Activated T-helper 1 cell treated with anti-CD3 and anti-CD28 coated beads, Interleukin-2, amount 50 U/mL, for 16 hours (primary cell): ENCODE measurements at regions not wholly inside any gene's neighbourhood (a gene's known extent, or its start where the extent isn't known, plus 50 kb on each side); places are given as distances from the start of the nearest gene placed in this dataset.

Experiments used
- DNase-seq, 2 donors: peaks; one replicate each; pipeline ENCODE4 v3.0.0-alpha.2; 2020; ENCODE audit warnings: low read depth in 1 of 2, low spot score in 1 of 2

DNA sequence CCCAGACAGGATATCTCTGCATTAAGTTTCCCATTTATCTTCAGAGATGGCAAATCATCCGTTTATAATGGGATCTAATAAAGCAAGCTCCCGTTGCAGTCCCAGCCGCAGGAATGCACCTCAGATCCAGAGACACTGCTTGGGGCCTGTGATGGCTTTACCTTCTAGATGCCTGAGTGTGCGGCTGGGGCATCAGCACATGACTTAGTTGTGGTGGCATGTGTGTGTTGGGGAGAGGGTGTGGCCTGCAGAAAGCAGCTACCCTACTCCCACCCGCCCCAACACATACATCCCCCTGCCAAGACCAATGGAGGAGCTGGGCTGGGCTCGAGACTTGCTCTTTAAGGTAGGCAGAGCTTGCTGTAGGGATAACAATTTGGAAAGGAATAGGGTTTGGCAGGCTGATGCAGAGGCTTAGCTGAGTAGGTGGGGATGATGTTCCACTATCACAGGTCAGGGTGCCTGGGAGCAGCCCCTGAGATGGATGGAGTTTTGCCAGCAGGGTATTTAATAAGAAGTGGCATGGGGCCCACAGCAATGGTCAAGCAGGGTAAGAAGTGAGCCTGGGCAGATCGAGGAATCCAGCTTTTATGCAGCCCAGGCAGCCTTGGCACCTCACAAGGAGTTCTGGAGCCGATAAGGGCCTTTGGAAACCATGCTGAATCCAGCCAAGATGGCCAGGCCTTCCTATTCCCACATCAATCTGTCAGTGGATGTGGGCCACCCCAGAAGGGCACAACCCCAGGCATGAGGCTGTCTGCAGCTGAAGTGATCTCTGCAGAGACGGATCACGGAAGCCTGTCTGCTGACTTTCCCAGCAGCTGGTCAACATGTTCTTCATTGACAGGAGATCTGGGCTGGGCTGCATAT, 601.3 kb downstream of the BUD13 start:
- no peak for DNase-seq

DNA sequence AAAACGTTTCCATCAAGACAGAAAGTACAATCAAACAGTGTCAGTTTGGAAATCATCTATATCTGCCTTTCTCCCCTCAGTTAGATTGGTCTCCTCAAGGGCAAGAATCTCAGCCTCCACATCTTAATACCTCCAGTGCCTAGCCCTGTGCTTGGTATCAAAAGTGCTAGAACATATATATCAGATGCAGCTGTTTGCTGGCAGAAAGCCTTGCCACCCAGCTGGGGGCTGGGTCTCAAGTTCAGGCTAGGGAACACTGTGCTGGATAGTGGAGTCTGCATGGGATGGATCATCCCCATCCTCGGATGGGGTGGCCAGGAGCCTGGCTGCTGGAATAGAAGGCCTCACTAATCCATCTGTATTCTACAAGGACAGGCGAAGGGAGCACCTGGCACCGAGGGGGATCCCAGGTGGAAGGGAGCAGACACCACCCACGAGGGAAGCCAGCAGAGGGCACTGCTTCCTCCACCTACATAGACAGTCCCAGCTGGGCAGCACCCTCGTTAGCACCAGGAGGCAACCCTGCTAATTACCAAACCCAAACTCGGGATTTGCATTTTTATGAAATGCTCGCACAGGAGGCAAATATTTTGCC, 602.2 kb downstream of the BUD13 start:
- DNase-seq, result no peak

DNA sequence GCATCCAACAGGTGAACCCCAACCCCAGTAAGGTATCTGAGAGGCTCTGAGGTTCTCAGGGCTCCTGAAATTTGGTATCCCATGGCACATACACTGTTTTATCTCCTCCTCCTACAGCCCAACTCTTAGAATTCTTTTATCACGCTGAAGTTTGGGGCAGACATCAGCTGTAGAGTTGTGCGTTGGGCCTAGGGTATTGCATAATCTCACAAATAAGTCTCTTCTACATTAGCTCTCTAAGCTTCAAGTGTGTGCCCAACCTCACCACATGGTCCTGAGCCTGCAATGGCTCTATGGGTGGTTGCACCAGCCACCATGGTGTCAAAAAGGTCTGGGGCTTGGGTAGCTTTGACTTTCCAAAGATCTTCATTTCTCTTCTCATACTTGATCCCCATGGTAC, 603.0 kb downstream of the BUD13 start:
- no peak for DNase-seq

DNA sequence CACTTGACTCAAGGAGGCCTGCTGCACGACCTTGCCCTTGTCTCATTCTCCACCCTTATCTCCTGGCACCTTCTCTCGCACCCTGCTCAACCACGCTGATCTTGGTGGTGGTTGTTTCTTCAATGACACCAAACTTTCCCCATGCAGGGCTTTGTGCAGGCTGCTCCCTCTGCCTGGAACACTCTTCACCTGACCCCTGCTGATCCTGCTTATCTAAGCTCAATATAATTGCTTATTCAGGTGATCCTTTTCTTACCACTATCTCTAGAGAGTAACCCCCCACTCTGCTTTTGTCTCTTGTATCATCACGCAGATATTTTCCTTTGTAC, 604.4 kb downstream of the BUD13 start:
- DNase-seq, result no peak

DNA sequence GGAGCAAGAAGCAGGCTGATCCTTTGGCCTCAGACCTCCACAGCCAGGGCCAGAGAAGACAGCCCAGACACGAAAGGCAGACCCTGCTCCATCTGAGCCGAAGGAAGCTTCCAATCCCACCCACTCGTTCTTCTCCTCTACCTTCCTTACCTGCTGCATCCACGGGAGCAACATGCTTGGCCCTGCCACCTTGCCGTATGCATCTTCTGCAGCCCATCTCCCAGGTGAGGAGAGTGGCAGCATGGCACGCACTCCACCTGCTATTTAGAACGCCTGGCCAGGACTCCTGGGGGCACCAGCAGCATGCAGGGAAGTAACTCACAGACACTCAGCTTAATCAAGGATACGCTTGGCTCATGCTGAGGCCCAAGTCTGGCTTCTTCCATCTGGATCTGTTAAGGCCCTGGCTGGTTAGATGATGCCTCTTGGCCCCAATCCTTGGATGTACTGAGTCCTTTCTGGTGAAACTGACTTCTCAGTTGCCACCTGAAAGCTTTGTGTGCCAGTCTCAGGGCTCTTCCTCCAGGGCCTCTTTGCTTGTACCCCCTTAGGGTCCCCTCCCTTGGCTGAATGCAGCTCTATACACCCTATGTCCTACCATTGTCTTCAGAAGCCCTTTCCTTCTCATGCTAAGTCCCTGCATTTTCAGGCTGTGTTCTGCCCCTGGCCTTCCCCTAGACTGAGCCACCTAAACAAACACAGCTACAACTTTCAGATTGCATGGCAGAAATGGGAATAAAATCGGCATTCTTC, 604.9 kb downstream of the BUD13 start:
- no peak for DNase-seq

DNA sequence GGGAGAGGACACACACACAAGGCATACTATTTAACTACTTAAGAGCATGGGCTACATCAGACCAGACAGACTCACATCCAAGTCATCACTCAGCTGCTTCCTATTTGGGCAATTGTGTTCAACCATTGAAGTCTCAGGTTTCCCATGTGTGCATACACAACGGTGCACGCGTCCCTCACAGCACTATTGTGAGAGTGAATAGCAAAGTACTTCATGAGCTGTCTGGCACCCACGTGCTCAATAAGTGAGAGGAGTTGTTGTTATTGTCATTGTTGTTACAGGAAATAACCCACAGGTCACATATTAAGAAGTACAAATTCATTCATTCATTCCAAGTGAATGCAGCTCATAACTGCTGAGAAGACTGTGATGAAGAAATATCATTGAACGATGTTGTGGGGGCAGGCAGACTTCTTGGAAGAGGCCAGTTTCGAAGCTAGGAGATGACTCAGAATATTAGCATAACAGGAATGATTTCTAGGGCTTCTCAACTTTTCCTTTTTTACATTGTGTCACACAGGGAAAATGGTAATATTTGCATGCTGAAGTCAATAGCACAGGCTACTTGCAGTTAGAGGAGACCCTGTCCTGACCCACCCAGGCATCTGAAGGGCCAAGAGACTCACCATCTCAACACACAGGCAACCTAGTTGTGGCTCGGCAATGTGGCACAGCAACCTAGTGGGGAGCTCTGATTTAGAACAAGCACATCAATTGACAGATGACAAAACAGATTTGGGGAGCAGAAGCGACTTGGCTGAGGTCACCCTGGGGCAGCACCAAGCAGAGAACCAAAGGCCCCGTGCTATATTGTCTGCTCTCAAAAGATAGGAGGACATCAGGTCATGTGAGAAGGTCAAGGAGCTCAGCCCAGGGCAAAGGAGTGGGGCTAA, 606.0 kb downstream of the BUD13 start:
- no peak for DNase-seq

DNA sequence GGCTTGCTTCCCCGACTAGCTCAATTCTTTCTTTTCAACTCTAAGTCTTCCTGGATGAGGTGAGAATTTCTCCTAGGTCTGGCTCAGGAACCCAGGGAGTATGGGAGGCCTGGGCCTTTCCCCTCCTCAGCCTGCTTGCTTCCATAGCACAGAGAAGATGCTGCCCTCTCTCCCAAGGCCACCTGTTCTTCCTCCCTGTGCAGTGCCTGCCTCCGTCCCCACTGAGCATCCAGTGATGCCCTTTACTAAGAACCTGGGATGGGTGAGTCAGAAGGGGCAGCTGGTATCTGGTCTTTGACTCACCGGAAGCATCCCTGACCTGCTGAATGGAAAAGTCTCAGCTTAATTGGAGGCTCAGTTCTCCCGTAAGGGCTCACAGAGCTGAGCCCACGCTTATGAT, 607.9 kb downstream of the BUD13 start:
- no peak for DNase-seq

DNA sequence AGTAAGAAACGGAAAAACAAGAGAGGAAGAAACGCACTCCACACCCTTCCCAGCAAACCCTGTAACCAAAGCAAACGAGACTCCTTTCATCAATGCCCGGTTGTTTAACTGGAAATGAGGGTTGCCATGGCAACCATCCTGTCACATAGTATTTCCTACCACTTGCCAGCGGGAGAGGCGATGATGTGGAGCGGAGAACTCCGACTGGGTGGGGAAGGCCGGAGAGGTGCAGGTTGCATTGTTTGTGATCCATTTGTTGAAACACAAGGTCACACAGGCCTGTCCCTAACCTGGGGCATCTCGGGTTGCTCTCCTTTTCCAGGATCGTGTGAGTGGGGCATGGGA, 609.9 kb downstream of the BUD13 start:
- no peak for DNase-seq

DNA sequence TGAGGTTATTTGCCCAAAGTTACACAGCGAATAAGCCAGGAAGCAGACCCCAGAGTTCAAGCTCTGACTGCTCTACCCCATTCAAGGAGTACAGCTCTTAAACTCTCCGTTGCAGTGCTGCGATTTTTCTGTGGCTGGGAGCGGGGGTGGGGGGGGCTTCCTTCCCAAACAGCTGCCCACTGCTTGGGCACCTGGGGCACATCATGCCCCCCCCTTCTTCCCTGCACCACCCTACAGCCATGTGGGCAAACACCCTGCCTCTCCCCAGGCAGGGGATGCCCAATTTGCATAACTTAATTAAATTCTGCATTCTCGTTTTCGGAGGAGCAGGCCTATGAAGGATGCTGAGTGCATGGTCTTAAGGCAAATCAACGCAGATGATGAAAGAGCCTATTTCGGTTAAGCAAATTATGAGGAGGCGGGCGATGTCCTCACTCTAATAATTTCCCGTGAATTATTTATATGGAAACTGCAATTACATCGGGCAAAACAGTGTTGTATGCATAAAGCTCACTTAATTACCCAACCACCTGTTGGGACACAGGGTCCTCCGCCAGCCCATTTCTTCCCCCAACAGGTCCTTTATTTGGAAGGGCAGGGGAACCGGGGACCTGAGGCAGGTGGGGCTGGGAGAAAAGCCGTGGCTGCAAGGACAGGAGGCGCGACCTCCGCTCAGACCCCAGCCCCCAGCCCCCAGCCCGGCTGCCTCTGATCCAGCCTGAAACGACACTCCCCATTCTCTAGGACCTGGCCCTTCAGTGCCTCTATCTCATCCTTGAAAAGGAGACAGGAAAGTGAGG, 610.5 kb downstream of the BUD13 start:
- DNase-seq, result no peak

DNA sequence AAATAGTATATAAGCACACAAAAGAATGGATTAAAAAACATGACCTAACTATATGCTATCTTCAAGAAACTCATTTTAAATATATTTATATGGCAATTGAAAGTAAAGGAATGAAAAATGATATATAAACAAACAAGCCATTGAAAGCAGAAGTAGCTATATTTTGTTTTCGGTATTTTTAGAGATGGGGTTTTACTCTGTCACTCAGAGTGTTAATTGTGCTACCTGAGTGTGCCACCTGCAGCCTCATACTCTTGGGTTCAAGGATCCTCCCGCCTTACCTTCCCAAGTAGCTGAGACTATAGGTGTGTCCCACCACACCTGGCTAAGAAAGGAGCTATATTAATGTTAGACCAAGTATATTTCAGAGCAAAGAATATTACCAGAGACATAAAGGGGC, 624.1 kb downstream of the BUD13 start:
- DNase-seq, result no peak

DNA sequence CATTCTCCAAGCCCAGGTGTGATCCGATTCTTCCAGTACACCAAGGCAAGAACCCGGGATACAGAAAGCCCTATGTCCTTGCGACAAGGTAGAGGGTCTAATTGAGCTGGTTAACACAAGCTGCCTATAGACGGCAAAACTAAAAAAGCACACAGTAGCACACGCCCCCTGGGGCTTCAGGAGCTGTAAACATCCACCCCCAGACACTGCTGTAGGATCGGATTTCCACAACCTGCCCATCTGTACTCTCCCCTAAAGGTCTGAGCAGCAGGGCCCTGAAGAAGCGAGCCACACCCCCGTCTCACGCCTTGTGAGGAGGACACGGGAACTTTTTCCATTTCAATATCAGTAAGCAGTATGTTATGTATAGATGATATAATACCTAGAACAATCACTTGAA, 624.7 kb downstream of the BUD13 start:
- DNase-seq, result no peak

DNA sequence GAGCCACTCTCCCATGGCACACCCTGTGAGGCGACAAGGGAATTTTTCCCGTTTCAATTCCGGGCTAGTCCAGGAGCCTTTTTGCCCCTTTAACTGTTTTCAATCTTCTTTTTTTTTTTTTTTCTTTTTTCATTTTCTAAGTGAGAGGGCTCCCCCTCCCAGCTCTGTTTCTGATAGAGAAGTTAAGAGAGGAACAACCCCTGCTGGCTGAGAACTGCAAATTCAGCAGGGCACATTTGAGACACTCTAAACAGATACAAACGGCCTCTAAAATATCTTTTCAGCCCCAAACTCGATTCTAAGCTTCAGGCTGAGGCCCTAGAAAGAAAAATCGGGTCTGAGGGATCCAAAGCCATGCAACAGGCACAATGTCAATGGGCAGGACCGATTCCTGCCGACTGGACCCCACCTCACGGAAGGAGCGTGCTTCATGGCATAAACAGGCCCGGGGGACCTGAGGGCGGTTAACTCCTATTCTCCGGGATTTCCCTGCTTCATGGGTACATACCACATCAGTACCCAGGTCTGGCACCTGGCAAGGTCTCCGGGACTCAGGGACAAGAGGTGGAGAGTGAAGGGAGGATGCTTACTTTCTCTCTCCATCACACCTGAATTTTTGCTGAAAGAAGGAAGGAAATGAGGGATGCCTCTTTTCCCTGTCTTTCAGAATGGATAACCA, 627.5 kb downstream of the BUD13 start:
- DNase-seq, result no peak

DNA sequence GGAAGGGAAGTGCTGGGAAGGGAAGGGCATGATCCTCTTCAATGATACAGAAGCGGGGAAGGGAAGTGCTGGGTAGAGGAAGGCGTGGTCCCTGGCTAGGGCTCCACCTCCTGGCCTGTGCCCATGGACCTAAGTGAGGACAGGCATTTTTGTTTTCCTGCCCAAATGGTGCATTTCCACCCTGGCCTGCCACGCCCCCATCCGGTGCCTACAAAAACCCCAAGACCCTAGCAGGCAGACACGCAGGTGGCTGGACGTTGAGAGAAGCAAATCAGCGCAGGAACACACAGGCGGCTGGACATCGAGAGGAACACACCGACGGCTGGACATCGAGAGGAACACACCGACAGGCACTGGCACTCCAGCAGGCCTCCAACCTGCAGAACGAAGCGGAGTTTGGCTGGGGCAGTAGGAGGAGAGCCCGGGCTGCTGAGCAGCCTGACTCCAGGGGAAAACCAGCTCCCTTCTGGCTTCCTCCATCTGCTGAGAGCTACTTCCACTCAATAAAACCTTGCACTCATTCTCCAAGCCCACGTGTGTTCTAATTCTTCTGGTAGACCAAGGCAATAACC, 628.3 kb downstream of the BUD13 start:
- DNase-seq, result no peak

DNA sequence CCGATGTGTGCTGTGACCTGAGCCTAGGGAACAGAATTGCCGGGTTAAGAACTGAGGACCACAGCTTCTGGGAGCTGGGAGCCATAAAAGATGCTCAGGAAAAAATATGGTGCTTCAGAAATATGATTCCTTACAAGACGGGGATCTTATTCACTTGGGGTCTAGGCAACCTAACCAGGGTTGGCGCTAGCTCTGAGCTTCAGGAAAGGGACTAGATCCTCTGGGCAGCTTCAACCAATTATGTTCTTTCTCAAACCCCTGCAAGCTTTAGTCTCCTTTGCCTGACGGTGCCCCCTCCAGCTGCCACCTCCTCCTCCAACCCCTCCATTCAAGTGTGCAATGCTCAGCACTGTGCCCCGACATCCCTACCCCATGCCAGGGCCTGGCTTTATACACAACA, 634.1 kb upstream of the CADM1 start:
- DNase-seq, result no peak

DNA sequence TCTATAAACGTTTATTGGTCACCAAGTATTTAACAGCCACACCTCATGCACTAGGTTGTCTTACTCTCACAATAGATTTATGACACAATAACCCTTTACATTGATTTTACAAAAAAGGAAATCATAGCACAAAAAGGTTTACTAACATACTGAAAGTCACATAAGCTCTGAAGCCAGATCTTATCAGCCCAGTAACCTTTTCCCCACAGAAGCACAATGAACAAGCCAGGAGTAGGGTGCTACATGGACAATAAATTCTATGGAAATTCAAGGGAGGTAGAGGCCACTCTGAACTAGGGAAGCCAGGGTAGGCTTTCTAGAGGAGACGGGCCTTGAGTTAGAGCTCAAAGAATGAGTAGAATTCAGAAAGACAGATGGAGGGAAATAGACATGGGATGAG, 633.5 kb upstream of the CADM1 start:
- no peak for DNase-seq

DNA sequence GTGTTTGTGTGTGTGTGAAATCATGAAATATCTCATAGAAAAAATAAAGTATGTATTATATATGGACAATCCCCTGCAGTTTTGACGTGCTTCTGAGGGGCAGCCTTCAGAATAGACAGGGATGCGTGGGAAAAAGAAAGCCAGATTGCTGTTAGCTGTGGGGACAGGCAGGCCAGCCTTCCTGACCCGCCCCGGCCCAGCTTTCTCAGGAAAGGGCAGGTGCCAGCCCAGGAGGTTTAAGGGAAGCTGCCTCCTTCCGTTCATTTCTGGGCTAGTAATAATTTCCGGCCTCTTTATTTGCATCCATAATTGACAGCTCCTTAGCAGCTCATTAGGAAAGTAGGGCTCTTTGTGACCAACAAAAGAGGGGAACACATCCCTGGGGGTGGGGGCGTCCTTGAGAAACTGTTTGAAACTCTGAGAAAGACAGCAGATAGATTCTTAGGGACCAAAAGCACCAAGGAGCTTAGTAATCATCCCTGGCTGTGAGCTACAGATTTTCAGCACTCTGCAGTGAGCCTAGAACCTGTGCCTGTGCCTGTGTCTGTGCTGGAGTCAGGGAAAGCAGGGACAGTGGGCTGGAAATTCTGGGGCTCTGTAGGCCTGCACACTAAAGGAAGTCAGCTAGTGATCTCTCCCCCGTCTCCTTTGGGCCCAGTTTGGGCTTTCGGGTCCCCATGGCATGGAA, 632.9 kb upstream of the CADM1 start:
- no peak for DNase-seq

DNA sequence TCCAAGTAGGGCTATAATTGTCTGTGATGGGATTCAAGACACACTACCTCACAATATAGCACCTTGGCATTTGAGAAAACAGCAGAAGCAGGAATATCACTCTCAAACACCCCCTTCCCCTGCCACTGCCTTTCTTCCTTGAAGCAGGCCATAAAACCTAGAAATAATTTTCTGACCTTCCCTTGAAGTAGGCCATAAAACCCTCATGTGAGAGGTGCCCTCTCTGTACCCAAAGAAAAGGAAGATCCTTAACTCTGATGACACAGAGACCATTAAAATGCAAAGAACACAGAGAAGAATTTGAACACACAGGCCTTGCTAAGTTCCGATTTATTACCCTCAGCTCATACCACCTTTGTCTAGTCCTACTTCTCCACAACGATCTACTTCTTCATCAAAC, 631.7 kb upstream of the CADM1 start:
- DNase-seq, result no peak

DNA sequence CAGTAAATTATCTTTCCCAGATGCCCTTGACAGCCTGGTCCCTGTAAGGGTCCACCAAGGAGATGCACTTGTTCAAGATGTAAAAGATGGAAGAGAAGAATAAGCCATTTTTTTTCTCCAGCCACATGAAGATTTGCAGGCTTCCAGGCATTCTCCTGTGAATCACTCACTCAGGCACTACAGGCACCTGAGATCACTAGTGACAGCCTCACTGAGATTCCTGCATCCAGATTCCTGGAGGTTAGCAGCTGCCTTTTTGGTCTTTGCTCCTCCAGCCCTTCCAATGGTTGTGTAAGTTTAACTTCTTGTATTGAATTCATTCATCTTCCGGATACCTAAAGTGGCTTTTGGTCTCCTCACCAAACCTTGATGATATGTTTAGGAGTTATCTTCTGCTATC, 630.2 kb upstream of the CADM1 start:
- DNase-seq, result no peak

DNA sequence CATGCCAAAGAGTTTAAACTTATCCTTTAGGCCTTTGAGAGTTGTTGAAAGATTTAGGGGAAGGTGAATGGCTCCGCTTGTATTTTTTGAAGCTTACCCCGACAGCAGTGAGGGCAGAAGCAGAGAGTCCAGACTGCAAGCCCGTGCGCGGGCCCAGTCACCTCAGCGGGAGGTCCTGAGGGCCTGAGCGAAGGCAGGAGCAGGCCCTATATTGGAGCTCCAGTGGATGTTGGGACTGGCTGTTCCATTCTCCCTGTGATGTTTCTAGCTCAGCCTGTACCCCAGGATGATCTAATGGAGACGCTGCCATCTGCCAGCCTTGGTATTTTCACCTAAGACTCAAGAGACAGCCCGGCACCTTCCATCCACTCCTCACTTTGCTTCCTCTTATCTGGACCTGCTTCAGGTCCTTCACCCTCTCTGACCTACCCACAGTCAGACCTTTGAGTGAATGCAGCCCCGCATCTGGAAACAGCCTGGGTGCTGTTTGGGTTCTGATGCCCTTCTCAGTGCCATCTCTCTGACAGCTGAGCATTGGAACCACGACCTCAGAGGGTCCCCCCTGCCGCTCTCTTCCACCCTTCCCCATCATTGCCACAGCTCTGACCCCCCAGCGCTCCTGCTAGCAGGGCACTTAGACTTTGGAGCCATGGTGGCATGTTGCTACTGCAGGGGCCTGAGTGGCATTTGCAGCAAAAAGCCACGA, 628.2 kb upstream of the CADM1 start:
- no peak for DNase-seq
